NCI-H748 treated with DMSO at 0.1 percent for 48 hours (cell line): ENCODE measurements at regions not wholly inside any gene's neighbourhood (a gene's known extent, or its start where the extent isn't known, plus 50 kb on each side); places are given as distances from the start of the nearest gene placed in this dataset.
"Not testable (repeated sequence)": the region's sequence is repeated elsewhere in the genome, so short reads cannot be mapped to it uniquely, and the experiment has no call there.

Source experiments
- DNase-seq: peaks from one replicate; lab custom pipeline; 2025; lab: John Stamatoyannopoulos, UW

DNA sequence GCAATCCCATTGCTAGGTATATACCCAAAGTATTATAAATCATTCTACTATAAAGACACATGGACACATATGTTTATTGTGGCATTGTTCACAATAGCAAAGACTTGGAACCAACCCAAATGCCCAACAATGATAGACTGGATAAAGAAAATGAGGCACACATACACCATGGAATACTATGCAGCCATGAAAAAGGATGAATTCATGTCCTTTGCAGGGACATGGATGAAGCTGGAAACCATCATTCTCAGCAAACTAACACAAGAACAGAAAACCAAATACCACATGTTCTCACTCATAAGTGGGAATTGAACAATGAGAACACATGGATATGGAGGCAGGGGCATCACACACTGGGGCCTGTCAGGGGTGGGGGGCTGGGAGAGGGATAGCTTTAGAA lies 249.4 kb downstream of the UBE3D start:
- DNase-seq: not testable (repeated sequence)

- no peak for DNase-seq
Observed at GRCh38 chr6:82818727-82819126, 246.9 kb downstream of the UBE3D start.

- no peak for DNase-seq
Observed at GRCh38 chr6:82823361-82823760, 242.3 kb downstream of the UBE3D start.

- no peak for DNase-seq
Observed at GRCh38 chr6:82832811-82833210, 232.8 kb downstream of the UBE3D start.

- DNase-seq: no peak
Observed at GRCh38 chr6:82833481-82833880, 232.2 kb downstream of the UBE3D start.

- no peak for DNase-seq
Observed at GRCh38 chr6:82836022-82836575, 229.5 kb downstream of the UBE3D start.

DNA sequence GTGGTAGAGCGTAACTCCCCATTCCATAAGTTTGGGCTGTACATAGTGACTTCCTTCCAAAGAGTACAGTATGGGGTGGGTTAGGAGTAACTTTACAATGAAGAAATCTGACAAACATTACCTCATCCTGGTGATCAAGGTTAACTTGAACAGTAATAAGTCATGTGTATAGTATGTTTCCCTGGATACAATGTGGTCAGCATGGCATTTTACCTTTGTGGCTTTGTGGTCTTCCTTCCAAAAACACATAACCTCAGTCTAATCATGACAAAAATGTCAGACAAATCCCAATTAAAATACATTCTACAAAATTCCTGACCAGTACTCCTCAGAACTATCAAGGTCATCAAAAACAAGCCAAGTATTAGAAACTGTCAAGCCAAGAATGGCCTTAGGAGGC lies 225.1 kb downstream of the UBE3D start:
- no peak for DNase-seq

- DNase-seq: no peak
Observed at GRCh38 chr6:82841309-82841708, 224.3 kb downstream of the UBE3D start.
